HG03060 (cell line): ENCODE measurements at regions not wholly inside any gene's neighbourhood (a gene's known extent, or its start where the extent isn't known, plus 50 kb on each side); places are given as distances from the start of the nearest gene placed in this dataset.

Source experiments
- ATAC-seq: cut with Tn5 transposase; IDR thresholded peaks from one replicate; pipeline ENCODE4 v1.9.1; 2021; ENCODE audit warnings: low read depth, moderate number of reproducible peaks; ENCODE audit not compliant: unreplicated experiment

- no peak for ATAC-seq
These were observed 91.7 kb upstream of the PGBD5 start for GRCh38 chr1:230517786-230518185.

- ATAC-seq: no peak
These were observed 91.2 kb upstream of the PGBD5 start for GRCh38 chr1:230517326-230517725.

GRCh38 chr1:230516889-230517288, 90.8 kb upstream of the PGBD5 start:
- ATAC-seq: no peak

DNA sequence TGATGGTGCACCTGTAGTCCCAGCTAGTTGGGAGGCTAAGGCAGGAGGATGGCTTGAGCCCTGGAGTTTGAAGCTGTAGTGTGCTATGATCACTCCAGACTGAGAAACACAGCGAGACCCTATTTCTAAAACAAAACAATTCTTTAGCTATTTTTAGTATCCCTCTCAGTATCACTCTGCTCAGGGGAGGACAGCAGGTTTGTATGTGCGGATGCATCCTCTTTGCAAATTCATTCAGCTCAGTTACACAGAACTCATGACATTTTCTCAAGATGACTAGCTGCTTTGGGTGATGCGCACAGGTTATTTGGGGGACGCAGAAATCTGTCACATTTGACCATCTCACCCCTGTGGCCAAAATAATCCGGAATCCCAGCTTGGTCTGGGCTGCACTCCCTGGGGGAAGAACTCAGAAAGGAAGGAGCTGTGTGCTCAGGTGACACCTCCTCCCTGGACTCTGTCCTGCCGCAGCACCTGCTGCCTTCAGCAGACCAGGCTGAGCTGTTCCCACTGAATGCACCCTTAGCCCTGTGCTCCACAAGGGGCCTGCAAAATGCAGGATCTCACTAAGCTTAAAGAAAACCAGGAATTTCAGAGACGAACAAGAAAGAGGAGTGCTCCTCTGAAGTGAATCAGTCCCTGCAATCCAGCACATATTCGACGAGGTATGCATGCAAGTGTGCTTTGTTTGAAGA, 89.5 kb upstream of the PGBD5 start:
- no peak for ATAC-seq

DNA sequence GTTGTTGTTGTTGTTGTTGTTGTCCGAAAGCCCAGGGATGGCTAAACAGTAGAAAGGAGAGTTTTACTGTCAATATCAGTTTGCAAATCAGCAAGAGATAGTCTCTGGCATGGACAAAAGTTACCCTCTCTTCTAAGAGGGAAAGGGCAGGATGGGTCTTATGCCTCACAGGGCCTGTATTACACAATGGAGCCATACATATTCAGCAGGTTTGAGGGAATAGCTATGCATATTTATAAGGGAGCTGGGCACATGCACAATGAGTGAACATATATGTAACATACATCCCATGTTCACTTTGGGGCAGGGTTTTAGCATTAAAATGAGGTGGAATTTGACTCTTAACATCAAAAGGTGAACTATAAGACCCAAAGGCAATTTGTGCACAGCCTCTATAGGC, 84.4 kb upstream of the PGBD5 start:
- no peak for ATAC-seq

DNA sequence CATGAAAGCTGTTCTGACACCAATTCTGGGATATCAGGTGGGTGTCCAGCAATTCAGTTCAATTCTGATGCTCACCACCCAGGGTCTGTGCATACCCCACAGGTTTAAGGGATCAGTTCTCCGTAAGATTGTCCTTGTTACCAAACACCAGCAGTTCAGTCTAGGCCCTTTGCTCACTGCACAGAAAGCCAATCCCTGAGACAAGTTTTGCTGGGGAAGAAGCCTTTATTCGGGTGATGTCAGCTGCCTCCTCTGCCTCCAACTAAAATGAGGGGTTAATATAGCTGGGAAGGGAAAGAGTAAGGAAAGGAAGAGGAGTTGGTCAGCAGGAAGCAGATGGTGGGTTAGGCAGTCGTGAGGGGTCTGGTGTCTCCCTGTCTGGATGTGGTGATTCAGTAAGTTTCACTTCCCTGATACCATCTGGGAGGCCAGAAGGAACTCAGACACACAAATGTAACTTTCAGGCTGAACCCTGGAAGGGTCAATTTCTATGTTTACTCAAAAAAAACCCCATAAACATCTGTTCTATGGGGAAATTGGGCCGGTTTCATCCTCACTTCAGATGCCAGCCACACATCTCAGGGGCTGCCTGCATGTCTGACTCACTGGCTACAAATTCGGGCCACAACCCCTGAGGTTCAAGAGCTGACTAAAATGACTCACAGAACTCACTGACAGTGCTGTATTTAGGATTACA, 83.3 kb upstream of the PGBD5 start:
- ATAC-seq: peak; percentile 56

DNA sequence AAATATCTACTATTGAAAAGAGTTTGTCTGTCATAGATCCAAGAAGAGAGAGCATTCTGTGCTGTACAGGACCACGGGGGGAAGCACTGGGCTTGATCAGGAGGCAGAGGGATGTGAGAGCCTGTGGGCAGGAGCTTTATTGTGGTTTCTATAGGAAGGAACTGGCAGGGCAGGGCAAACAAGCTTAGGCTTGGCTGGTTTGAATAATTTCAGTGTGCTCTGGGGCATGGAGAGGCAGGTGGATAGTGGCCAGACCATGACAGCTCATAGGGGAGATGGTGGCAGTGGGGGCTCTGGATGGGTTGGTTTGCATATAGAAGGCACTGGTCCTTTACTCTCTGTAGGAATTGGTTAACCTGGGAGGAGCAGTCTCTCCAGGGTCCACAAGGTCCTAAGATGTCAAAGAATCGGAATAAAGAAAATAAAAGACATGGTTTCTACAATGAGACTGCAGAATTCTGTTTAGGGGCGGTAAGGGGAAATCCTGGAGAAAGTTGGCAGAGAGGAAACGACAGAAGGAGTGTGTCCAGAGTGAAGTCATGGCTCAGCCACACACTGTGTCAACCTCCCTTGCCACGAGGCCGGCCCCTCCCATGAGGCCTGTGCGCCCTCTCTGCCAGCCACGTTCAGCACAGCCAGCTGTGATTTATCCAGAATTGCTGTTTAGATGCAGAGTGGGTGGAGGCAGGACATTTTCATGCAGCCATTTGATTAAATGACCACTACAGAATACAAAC, 81.7 kb upstream of the PGBD5 start:
- no peak for ATAC-seq

GRCh38 chr1:230507236-230507635, 81.1 kb upstream of the PGBD5 start:
- no peak for ATAC-seq

DNA sequence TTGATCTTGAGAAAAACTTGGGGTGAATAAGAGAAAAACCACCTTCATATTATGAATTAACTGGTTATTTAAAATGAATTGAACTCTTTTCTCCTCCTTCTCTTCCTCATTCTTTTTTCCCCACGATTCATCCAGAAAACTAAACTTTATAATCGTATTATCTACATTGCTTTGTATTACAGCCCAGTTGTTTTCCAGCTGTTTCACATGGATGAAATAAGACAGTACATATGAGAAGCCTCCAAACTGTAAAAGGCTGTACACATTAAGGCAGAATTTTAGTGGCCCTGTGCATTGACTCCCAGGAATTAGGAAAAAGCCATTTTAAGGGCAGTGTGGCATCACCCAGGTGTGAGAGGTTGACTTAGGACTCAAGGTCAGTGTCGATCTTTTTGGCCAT, 80.3 kb upstream of the PGBD5 start:
- no peak for ATAC-seq

- ATAC-seq: no peak
These were observed 78.2 kb upstream of the PGBD5 start for GRCh38 chr1:230504310-230504709.

DNA sequence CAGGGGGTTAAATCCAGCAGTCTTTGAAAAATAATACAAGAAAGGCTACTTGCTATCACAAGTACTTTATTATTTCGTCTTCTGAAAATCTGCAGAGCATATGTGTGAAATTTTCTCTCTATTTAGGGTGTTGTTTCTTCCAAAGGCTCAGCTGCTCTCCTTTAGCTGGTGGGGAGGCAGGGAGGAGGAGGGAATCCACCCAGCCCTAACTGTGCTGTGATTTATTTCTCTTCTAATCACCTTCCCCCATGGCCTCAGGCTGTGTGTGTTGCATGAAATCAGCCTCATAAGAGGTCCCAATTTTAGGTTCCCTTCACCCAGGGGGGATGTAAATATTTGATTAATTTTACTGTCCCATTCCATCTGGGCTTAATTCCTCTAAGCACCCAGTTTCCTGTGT, 77.6 kb upstream of the PGBD5 start:
- no peak for ATAC-seq

GRCh38 chr1:230502996-230503395, 76.9 kb upstream of the PGBD5 start:
- no peak for ATAC-seq

DNA sequence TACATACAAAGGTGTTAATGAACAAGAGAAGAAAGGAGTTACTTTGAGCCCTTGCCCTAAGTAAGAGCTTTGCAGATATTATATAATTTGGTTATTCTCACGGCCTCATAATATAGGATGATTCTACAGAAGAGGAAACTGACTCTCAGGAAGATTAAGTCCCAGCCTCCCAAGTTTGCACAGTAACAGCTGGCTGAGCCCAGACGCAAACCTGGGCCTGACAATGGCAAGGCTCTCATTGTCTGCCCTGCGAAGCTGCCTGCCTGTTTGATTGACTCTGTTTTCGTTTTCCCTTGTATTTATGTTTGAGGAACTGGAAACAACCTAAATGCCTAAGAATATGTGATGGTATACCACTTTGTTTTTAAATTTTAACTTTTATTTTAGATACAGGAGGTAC, 76.2 kb upstream of the PGBD5 start:
- ATAC-seq: no peak

DNA sequence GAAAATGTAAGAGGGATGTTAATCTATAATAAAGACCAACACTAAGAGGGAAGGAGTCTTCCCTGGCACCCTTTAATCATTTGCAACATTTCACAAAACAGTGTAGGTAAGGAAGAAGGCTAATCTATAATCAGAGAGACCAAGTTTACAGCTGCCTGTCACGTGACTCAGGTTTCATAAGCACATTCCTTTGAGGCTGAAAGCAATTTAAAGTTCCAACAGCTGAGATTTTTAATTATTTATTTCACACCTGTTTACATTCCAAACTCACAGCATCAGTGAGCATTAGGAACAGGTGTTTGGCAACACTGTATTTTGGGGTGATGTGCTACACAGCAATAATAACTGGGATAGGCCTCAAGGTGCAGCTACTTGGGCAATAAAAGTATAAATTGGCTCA, 75.7 kb upstream of the PGBD5 start:
- no peak for ATAC-seq

DNA sequence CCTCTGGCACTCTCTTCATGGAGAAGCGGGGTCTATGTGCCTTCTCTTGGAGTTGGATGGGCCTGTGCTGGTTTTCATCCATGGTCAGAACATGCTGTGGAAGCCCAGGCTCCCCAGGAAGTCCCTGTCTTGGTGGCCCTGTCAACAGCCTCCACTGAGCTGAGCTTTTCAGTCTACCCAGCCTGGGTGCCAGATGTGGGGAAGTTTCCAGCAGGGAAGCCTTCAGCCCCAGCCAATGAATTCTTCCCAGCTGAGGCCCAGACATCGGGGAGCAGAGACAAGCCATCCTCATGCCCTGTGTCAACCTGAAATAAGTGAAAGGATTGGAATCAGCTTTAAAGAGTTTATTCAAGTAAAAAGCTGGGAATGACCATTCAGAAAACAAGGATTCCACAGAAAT, 75.1 kb upstream of the PGBD5 start:
- no peak for ATAC-seq

- no peak for ATAC-seq
These were observed 73.9 kb upstream of the PGBD5 start for GRCh38 chr1:230500063-230500462.

DNA sequence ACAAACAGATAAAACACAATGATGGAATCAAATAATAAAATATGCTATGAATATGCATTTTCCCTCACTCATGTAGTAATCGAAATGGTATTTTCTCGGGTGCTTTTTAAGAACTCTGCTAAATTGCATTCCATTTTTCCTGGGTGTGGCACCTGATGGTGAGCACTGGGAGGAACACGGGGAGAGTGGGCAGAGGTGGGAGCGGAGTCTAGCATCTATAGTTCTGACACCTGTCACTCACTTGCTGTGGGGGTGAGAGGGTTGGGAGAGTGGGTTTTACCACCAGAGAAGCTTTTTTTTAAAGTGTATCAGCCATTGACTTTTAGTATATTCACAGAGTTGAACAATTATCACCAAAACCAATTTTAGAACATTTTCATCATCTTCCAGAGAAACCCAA, 73.4 kb upstream of the PGBD5 start:
- no peak for ATAC-seq

GRCh38 chr1:230498704-230499103, 72.6 kb upstream of the PGBD5 start:
- no peak for ATAC-seq

- ATAC-seq: no peak
These were observed 70.3 kb upstream of the PGBD5 start for GRCh38 chr1:230496451-230496850.

GRCh38 chr1:230495891-230496385, 69.8 kb upstream of the PGBD5 start:
- no peak for ATAC-seq

DNA sequence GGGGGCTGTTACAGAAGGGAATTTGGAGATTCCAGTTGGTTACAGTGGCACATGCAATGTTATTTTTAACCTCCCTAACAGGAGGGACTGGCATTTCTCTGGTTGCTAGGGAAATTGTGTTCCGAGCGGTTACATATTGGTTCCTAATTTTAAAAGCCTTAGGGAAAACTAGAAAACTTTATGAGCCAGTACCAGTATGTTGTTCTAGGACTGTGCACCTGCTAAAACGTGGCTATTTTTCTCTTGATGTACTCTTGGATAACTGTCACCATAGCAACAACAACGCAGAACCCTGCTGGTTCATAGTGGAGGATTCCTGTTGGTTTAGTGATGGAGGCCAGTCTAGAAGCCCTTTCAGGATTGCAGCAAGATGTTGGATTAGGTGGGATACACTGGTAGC, 68.9 kb upstream of the PGBD5 start:
- ATAC-seq: no peak

DNA sequence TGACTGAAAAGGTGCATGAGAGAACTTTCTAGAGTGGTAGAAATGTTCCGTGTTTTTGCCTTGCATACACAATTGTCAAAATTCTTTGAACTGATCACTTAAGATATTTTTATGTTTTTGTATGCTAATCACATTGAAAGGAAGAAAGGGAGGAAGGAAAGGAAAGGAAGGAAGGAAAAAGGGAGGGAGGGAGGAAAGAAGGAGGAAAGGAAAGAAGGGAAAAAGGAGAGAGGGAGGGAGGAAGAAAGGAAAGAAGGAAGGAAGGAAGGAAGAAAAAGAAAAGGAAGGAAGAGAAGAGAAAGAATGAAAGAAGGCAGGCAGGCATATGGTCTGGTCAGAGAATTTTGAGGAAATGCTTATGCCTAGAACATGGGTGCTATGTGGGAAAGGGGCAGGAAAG, 68.4 kb upstream of the PGBD5 start:
- no peak for ATAC-seq
